ENCODE measurements at regions not wholly inside any gene's neighbourhood (a gene's known extent, or its start where the extent isn't known, plus 50 kb on each side); places are given as distances from the start of the nearest gene placed in this dataset.

DNA sequence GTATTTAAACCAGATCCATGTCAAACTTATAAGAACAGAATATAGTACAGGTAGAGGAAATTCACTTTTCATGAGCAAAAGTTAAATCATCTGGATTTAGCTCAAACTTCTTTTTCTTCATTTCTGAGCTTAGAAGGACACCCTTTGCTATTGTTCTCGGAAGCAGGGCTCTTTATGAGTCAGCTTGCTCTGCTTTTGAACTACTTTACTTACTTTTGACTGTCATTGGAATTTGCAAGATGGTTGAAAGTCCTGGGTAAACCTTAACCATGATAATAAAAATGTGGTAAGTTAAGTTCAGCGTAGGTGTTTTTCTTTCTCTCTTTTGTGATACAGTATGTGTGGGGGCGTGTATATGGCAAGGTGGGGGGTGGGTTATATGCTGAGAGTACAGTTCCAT lies 312.7 kb upstream of the DPH6 start:
- DNase-seq = no peak
- Histone ChIP-seq H3K9ac (ENCODE audit: low read depth, low read length) (no peak overlapping the region), H3K4me2 (ENCODE audit: insufficient read depth, low read length) (no peak overlapping the region), H4K20me1 (ENCODE audit: insufficient read depth, low read length) (no peaks in the 10 kb centered on the region), H3K36me3 (ENCODE audit: insufficient read depth, low read length) (no peaks in the 10 kb centered on the region), H3K27ac (ENCODE audit: low read length) (no peak overlapping the region), H3K9me3 (ENCODE audit: insufficient read depth, low read length, severe bottlenecking) (no peaks in the 10 kb centered on the region), H3K79me2 (ENCODE audit: insufficient read depth, low read length) (no peaks in the 10 kb centered on the region), H3K27me3 (ENCODE audit: insufficient read depth, low read length, poor library complexity) (no peaks in the 10 kb centered on the region), H2AFZ (ENCODE audit: low read depth, low read length) (no peak overlapping the region), H3K4me3 (ENCODE audit: low read depth in 1 of 2, low read length in 2 of 2) (no peak overlapping the region), H3K4me1 (ENCODE audit: insufficient read depth, low read length) (no peaks in the 10 kb centered on the region)
- TF ChIP-seq EZH2 (IDR thresholded peaks at IDR 0.05; ENCODE audit: borderline replicate concordance, low read depth, low read length, severe bottlenecking) = no peak
- no peak for TF ChIP-seq CTCF (IDR thresholded peaks at IDR 0.05; ENCODE audit: borderline replicate concordance, extremely low read depth, low read length, poor library complexity, severe bottlenecking)
- no peak for ATAC-seq (ENCODE audit: insufficient read depth, low read depth)

DNA sequence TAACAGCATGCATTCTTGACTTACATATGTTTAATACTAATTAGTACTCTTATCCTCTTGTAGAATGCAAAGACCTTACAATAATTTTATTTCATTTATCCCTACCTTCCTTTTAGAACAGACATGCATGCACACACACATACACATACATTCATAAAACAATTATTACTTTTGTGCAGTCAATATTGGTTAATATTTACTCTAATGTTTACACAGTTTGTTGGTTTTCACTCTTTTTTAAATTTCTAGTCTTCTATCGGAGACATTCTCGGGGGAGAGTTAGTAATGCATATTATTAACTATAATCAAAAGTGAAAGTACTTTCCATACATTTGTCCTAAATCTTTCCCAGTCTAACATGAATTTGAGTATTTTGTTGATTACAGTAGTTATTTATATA lies 317.7 kb upstream of the DPH6 start:
- no peaks in the 10 kb centered on the region for H3K27me3 ChIP-seq (ENCODE audit: insufficient read depth, low read length, poor library complexity)
- no peaks in the 10 kb centered on the region for H4K20me1 ChIP-seq (ENCODE audit: insufficient read depth, low read length)
- no peak overlapping the region for H3K27ac ChIP-seq (ENCODE audit: low read length)
- no peak overlapping the region for H3K9ac ChIP-seq (ENCODE audit: low read depth, low read length)
- no peak overlapping the region for H3K4me3 ChIP-seq (ENCODE audit: low read depth in 1 of 2, low read length in 2 of 2)
- no peaks in the 10 kb centered on the region for H3K4me1 ChIP-seq (ENCODE audit: insufficient read depth, low read length)
- no peaks in the 10 kb centered on the region for H3K79me2 ChIP-seq (ENCODE audit: insufficient read depth, low read length)
- H3K9me3 ChIP-seq (ENCODE audit: insufficient read depth, low read length, severe bottlenecking) = no peaks in the 10 kb centered on the region
- no peaks in the 10 kb centered on the region for H3K36me3 ChIP-seq (ENCODE audit: insufficient read depth, low read length)
- H2AFZ ChIP-seq (ENCODE audit: low read depth, low read length) = no peak overlapping the region
- DNase-seq = no peak
- no peak for ATAC-seq (ENCODE audit: insufficient read depth, low read depth)
- no peak overlapping the region for H3K4me2 ChIP-seq (ENCODE audit: insufficient read depth, low read length)
- TF ChIP-seq EZH2 (IDR thresholded peaks at IDR 0.05; ENCODE audit: borderline replicate concordance, low read depth, low read length, severe bottlenecking) (no peak), CTCF (IDR thresholded peaks at IDR 0.05; ENCODE audit: borderline replicate concordance, extremely low read depth, low read length, poor library complexity, severe bottlenecking) (no peak)

DNA sequence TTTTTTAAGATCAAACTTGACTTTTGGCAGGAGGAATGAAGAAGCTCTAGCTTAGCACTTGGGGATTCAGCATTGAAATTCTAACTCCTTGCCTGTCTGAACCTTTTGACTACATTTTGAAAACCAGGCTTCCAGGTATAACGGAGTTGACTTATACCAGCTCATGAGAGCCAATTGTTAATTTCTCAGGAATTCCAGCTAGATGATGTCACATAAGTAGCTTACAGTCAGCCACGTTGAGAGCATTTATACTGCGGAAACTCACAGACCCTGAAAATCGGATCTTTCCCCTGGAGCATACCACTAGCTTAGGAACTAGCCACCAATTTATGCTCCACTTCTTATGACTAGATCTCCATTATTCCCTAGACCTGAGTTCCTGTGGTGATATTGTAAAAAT lies 321.4 kb upstream of the DPH6 start:
- no peaks in the 10 kb centered on the region for H3K79me2 ChIP-seq (ENCODE audit: insufficient read depth, low read length)
- H4K20me1 ChIP-seq (ENCODE audit: insufficient read depth, low read length) = no peaks in the 10 kb centered on the region
- H3K4me2 ChIP-seq (ENCODE audit: insufficient read depth, low read length) = no peak overlapping the region
- no peaks in the 10 kb centered on the region for H3K27me3 ChIP-seq (ENCODE audit: insufficient read depth, low read length, poor library complexity)
- DNase-seq (no peak), ATAC-seq (ENCODE audit: insufficient read depth, low read depth) (no peak)
- H3K27ac ChIP-seq (ENCODE audit: low read length) = no peak overlapping the region
- H3K9me3 ChIP-seq (ENCODE audit: insufficient read depth, low read length, severe bottlenecking) = no peaks in the 10 kb centered on the region
- no peak overlapping the region for H3K4me3 ChIP-seq (ENCODE audit: low read depth in 1 of 2, low read length in 2 of 2)
- H3K4me1 ChIP-seq (ENCODE audit: insufficient read depth, low read length) = no peaks in the 10 kb centered on the region
- no peaks in the 10 kb centered on the region for H3K36me3 ChIP-seq (ENCODE audit: insufficient read depth, low read length)
- no peak overlapping the region for H3K9ac ChIP-seq (ENCODE audit: low read depth, low read length)
- TF ChIP-seq CTCF (IDR thresholded peaks at IDR 0.05; ENCODE audit: borderline replicate concordance, extremely low read depth, low read length, poor library complexity, severe bottlenecking) = no peak
- no peak for TF ChIP-seq EZH2 (IDR thresholded peaks at IDR 0.05; ENCODE audit: borderline replicate concordance, low read depth, low read length, severe bottlenecking)
- H2AFZ ChIP-seq (ENCODE audit: low read depth, low read length) = no peak overlapping the region

DNA sequence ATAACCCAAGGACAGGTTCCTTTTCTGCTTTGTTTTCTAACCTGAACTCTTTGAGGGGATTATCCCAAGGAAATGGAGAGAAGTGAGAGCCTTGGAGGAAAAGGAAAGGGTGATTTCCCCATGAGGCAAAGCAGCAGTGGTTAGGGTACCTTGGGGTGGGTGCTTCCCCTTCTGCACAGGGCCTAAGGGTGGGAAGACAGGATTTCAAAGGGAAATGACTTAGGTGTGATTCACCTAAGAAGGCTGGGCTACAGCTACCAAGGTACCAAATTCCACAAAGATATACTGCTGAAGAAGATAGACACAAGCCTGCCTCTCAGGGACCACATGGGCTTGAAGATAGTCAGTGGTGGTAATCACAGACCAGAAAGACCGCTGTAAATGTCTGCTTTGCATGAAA lies 325.3 kb upstream of the DPH6 start:
- ATAC-seq (ENCODE audit: insufficient read depth, low read depth) (no peak), DNase-seq (no peak)
- Histone ChIP-seq H3K9me3 (ENCODE audit: insufficient read depth, low read length, severe bottlenecking) (no peaks in the 10 kb centered on the region), H3K4me1 (ENCODE audit: insufficient read depth, low read length) (no peaks in the 10 kb centered on the region), H3K4me2 (ENCODE audit: insufficient read depth, low read length) (no peak overlapping the region), H3K36me3 (ENCODE audit: insufficient read depth, low read length) (no peaks in the 10 kb centered on the region), H4K20me1 (ENCODE audit: insufficient read depth, low read length) (no peaks in the 10 kb centered on the region), H2AFZ (ENCODE audit: low read depth, low read length) (no peak overlapping the region), H3K9ac (ENCODE audit: low read depth, low read length) (no peak overlapping the region), H3K27me3 (ENCODE audit: insufficient read depth, low read length, poor library complexity) (no peaks in the 10 kb centered on the region), H3K4me3 (ENCODE audit: low read depth in 1 of 2, low read length in 2 of 2) (no peak overlapping the region), H3K27ac (ENCODE audit: low read length) (no peak overlapping the region), H3K79me2 (ENCODE audit: insufficient read depth, low read length) (no peaks in the 10 kb centered on the region)
- TF ChIP-seq EZH2 (IDR thresholded peaks at IDR 0.05; ENCODE audit: borderline replicate concordance, low read depth, low read length, severe bottlenecking) = no peak
- no peak for TF ChIP-seq CTCF (IDR thresholded peaks at IDR 0.05; ENCODE audit: borderline replicate concordance, extremely low read depth, low read length, poor library complexity, severe bottlenecking)

All from DND-41 (cell line).